ENCODE measurements at regions not wholly inside any gene's neighbourhood (a gene's known extent, or its start where the extent isn't known, plus 50 kb on each side); places are given as distances from the start of the nearest gene placed in this dataset.

GRCh38 chr2:223701761-223702160 is 99.6 kb upstream of the SCG2 start:
- DNase-seq (ENCODE audit: low read depth) = no peak
- no peak overlapping the region for H3K4me3 ChIP-seq (ENCODE audit: low read depth, low read length)
- no peak for TF ChIP-seq CTCF (IDR thresholded peaks at IDR 0.05; ENCODE audit: control insufficient read depth, extremely low read depth, insufficient read depth)

GRCh38 chr2:223700221-223700620 is 98.1 kb upstream of the SCG2 start:
- DNase-seq (ENCODE audit: low read depth) = no peak
- H3K4me3 ChIP-seq (ENCODE audit: low read depth, low read length) = no peak overlapping the region
- no peak for TF ChIP-seq CTCF (IDR thresholded peaks at IDR 0.05; ENCODE audit: control insufficient read depth, extremely low read depth, insufficient read depth)

GRCh38 chr2:223697892-223698645 is 95.9 kb upstream of the SCG2 start:
- no peak overlapping the region for H3K4me3 ChIP-seq (ENCODE audit: low read depth, low read length)
- no peak for TF ChIP-seq CTCF (IDR thresholded peaks at IDR 0.05; ENCODE audit: control insufficient read depth, extremely low read depth, insufficient read depth)
- no peak for DNase-seq (ENCODE audit: low read depth)

GRCh38 chr2:223697316-223697891 is 95.2 kb upstream of the SCG2 start:
- no peak for DNase-seq (ENCODE audit: low read depth)
- H3K4me3 ChIP-seq (ENCODE audit: low read depth, low read length) = no peak overlapping the region
- TF ChIP-seq CTCF (IDR thresholded peaks at IDR 0.05; ENCODE audit: control insufficient read depth, extremely low read depth, insufficient read depth) = no peak

- no peak for DNase-seq (ENCODE audit: low read depth)
- H3K4me3 ChIP-seq (ENCODE audit: low read depth, low read length) = no peak overlapping the region
- TF ChIP-seq CTCF (IDR thresholded peaks at IDR 0.05; ENCODE audit: control insufficient read depth, extremely low read depth, insufficient read depth) = no peak
Observed at GRCh38 chr2:223696719-223697118, 94.6 kb upstream of the SCG2 start.

GRCh38 chr2:223692191-223692947 is 90.2 kb upstream of the SCG2 start:
- DNase-seq (ENCODE audit: low read depth) = no peak
- no peak overlapping the region for H3K4me3 ChIP-seq (ENCODE audit: low read depth, low read length)
- TF ChIP-seq CTCF (IDR thresholded peaks at IDR 0.05; ENCODE audit: control insufficient read depth, extremely low read depth, insufficient read depth) = peak; percentile 78
